Limb (tissue), 2 donors: ENCODE measurements at regions not wholly inside any gene's neighbourhood (a gene's known extent, or its start where the extent isn't known, plus 50 kb on each side); places are given as distances from the start of the nearest gene placed in this dataset.
"Not testable (repeated sequence)": the region's sequence is repeated elsewhere in the genome, so short reads cannot be mapped to it uniquely, and the experiment has no call there.

Source experiments
- DNase-seq, 2 donors: peaks; one replicate each; pipeline ENCODE4 v3.0.0-alpha.2; 2016; ENCODE audit errors: extremely low spot score in 2 of 2

- not testable (repeated sequence) for DNase-seq
Observed at GRCh38 chr2:95654897-95655296, 63.1 kb downstream of the TRIM43 start.

- DNase-seq: not testable (repeated sequence)
Observed at GRCh38 chr2:95656553-95656952, 64.8 kb downstream of the TRIM43 start.

GRCh38 chr2:95657937-95658336 is 66.1 kb downstream of the TRIM43 start:
- not testable (repeated sequence) for DNase-seq

- not testable (repeated sequence) for DNase-seq
Observed at GRCh38 chr2:95660766-95661562, 69.2 kb downstream of the TRIM43 start.

GRCh38 chr2:95663471-95664441 is 72.0 kb downstream of the TRIM43 start:
- DNase-seq: not testable (repeated sequence)

- not testable (repeated sequence) for DNase-seq
Observed at GRCh38 chr2:95666636-95667035, 74.8 kb downstream of the TRIM43 start.

- DNase-seq: no peak
Observed at GRCh38 chr2:95667480-95667879, 75.7 kb downstream of the TRIM43 start.

GRCh38 chr2:95668934-95669333 is 77.1 kb downstream of the TRIM43 start:
- not testable (repeated sequence) for DNase-seq

- no peak for DNase-seq
Observed at GRCh38 chr2:95669441-95669991, 77.7 kb downstream of the TRIM43 start.

- no peak for DNase-seq
Observed at GRCh38 chr2:95670167-95670566, 78.4 kb downstream of the TRIM43 start.

GRCh38 chr2:95670686-95671085 is 78.9 kb downstream of the TRIM43 start:
- no peak for DNase-seq

GRCh38 chr2:95671171-95671570 is 79.4 kb downstream of the TRIM43 start:
- not testable (repeated sequence) for DNase-seq

GRCh38 chr2:95671992-95672391 is 80.2 kb downstream of the TRIM43 start:
- not testable (repeated sequence) for DNase-seq

GRCh38 chr2:95672500-95672899 is 80.7 kb downstream of the TRIM43 start:
- DNase-seq: not testable (repeated sequence)

- DNase-seq: no peak
Observed at GRCh38 chr2:95674186-95674585, 82.4 kb downstream of the TRIM43 start.

- not testable (repeated sequence) for DNase-seq
Observed at GRCh38 chr2:95676573-95676972, 84.8 kb downstream of the TRIM43 start.

- no peak for DNase-seq
Observed at GRCh38 chr2:95677346-95677745, 85.5 kb downstream of the TRIM43 start.

GRCh38 chr2:95677833-95678232 is 86.0 kb downstream of the TRIM43 start:
- not testable (repeated sequence) for DNase-seq

GRCh38 chr2:95681158-95681557 is 89.4 kb downstream of the TRIM43 start:
- DNase-seq: not testable (repeated sequence)

- not testable (repeated sequence) for DNase-seq
Observed at GRCh38 chr2:95681589-95682081, 89.8 kb downstream of the TRIM43 start.

- DNase-seq: peak in 1 of 2 donors; percentile 32
Observed at GRCh38 chr2:95682889-95683517, 91.2 kb downstream of the TRIM43 start.
